Neural cell (in vitro differentiated cells): ENCODE measurements at regions not wholly inside any gene's neighbourhood (a gene's known extent, or its start where the extent isn't known, plus 50 kb on each side); places are given as distances from the start of the nearest gene placed in this dataset.

Experiments used
- EP300 ChIP-seq: fragments of 450-650 bp; conservative IDR thresholded peaks from 2 replicates; pipeline ENCODE4 v1.6.1; 2014; ENCODE audit warnings: antibody characterized with exemption, mild to moderate bottlenecking, moderate library complexity; ENCODE audit not compliant: poor library complexity, severe bottlenecking
- EZH2 ChIP-seq: fragments of 200-600, 300-800 bp; shearing (Covaris generic), sonication (generic); IDR thresholded peaks from 2 replicates; pipeline ENCODE4 v1.6.1; 2014; ENCODE audit warnings: antibody characterized with exemption, low read length, borderline replicate concordance, mild to moderate bottlenecking; ENCODE audit not compliant: insufficient read depth, poor library complexity, severe bottlenecking
- MXI1 ChIP-seq: fragments of 450-650 bp; conservative IDR thresholded peaks from 2 replicates; pipeline ENCODE4 v1.6.1; 2014; ENCODE audit warnings: antibody characterized with exemption, mild to moderate bottlenecking; ENCODE audit not compliant: poor library complexity, severe bottlenecking
- POLR2AphosphoS5 ChIP-seq: IDR thresholded peaks from 2 replicates; pipeline ENCODE4 v1.6.1; 2012
- RAD21 ChIP-seq: fragments of 450-650 bp; conservative IDR thresholded peaks from 2 replicates; pipeline ENCODE4 v1.6.1; 2014; ENCODE audit warnings: antibody characterized with exemption, mild to moderate bottlenecking, moderate library complexity
- SMC3 ChIP-seq: fragments of 450-650 bp; conservative IDR thresholded peaks from 2 replicates; pipeline ENCODE4 v1.6.1; 2014; ENCODE audit warnings: antibody characterized with exemption, mild to moderate bottlenecking, moderate library complexity; ENCODE audit not compliant: poor library complexity
- TAF1 ChIP-seq: IDR thresholded peaks from 2 replicates; pipeline ENCODE4 v1.6.1; 2012; ENCODE audit warnings: low read depth
- TF ChIP-seq, protein P1 (sequence below): fragments of 450-650 bp; IDR thresholded peaks from 2 replicates; pipeline ENCODE4 v1.5.1; 2014; ENCODE audit warnings: antibody characterized with exemption, mild to moderate bottlenecking, moderate library complexity; ENCODE audit not compliant: poor library complexity, severe bottlenecking
- TF ChIP-seq, protein P2 (sequence below): IDR thresholded peaks from 2 replicates; pipeline ENCODE4 v1.6.1; 2012; ENCODE audit warnings: borderline replicate concordance

DNA sequence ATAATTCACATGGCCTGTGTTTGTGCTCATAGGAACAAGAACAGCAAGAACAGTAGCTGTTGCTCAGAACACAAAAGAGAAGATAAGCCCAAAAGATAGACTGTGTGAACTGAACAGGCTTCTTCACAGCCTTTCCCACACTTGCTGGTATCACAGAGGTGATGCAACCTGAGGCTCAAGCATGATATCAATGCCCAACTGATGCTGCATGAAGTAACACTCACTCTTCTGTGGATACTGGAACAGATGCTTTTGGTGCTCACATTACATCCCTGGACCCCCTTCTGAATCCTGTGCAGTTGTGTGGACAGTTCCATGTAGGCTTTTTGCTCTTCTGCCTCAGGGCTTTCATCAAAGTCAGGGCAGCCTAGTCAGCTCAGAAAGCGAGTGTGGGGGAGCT is 88.4 kb upstream of the RND3 start:
- TF ChIP-seq, protein P1, sequence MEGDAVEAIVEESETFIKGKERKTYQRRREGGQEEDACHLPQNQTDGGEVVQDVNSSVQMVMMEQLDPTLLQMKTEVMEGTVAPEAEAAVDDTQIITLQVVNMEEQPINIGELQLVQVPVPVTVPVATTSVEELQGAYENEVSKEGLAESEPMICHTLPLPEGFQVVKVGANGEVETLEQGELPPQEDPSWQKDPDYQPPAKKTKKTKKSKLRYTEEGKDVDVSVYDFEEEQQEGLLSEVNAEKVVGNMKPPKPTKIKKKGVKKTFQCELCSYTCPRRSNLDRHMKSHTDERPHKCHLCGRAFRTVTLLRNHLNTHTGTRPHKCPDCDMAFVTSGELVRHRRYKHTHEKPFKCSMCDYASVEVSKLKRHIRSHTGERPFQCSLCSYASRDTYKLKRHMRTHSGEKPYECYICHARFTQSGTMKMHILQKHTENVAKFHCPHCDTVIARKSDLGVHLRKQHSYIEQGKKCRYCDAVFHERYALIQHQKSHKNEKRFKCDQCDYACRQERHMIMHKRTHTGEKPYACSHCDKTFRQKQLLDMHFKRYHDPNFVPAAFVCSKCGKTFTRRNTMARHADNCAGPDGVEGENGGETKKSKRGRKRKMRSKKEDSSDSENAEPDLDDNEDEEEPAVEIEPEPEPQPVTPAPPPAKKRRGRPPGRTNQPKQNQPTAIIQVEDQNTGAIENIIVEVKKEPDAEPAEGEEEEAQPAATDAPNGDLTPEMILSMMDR: no peak
- no peak for TF ChIP-seq POLR2AphosphoS5
- TF ChIP-seq EP300: no peak
- TF ChIP-seq RAD21: no peak
- no peak for TF ChIP-seq TAF1
- no peak for TF ChIP-seq SMC3
- TF ChIP-seq EZH2: no peak
- no peak for TF ChIP-seq MXI1
- TF ChIP-seq, protein P2, sequence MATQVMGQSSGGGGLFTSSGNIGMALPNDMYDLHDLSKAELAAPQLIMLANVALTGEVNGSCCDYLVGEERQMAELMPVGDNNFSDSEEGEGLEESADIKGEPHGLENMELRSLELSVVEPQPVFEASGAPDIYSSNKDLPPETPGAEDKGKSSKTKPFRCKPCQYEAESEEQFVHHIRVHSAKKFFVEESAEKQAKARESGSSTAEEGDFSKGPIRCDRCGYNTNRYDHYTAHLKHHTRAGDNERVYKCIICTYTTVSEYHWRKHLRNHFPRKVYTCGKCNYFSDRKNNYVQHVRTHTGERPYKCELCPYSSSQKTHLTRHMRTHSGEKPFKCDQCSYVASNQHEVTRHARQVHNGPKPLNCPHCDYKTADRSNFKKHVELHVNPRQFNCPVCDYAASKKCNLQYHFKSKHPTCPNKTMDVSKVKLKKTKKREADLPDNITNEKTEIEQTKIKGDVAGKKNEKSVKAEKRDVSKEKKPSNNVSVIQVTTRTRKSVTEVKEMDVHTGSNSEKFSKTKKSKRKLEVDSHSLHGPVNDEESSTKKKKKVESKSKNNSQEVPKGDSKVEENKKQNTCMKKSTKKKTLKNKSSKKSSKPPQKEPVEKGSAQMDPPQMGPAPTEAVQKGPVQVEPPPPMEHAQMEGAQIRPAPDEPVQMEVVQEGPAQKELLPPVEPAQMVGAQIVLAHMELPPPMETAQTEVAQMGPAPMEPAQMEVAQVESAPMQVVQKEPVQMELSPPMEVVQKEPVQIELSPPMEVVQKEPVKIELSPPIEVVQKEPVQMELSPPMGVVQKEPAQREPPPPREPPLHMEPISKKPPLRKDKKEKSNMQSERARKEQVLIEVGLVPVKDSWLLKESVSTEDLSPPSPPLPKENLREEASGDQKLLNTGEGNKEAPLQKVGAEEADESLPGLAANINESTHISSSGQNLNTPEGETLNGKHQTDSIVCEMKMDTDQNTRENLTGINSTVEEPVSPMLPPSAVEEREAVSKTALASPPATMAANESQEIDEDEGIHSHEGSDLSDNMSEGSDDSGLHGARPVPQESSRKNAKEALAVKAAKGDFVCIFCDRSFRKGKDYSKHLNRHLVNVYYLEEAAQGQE: no peak
